Stimulated activated naive CD8-positive, alpha-beta T cell treated with anti-CD3 and anti-CD28 coated beads, Interleukin-15, Interleukin-2, amounts not matched to agents 100 U/mL and 50 U/mL, for 24 hours (primary cell): ENCODE measurements at regions not wholly inside any gene's neighbourhood (a gene's known extent, or its start where the extent isn't known, plus 50 kb on each side); places are given as distances from the start of the nearest gene placed in this dataset.
"Not testable (repeated sequence)": the region's sequence is repeated elsewhere in the genome, so short reads cannot be mapped to it uniquely, and the experiment has no call there.

Source experiments
- ATAC-seq: fragments of 150-1000 bp; cut with Tn5 transposase; one replicate; pipeline ENCODE4 v1.10.0; 2021
- DNase-seq: peaks from one replicate; pipeline ENCODE4 v3.0.0; 2021

GRCh38 chr6:130672153-130672552, 155.1 kb upstream of the SMLR1 start:
- no peak for ATAC-seq
- no peak for DNase-seq

GRCh38 chr6:130674604-130675003, 152.6 kb upstream of the SMLR1 start:
- DNase-seq = no peak
- ATAC-seq = no peak

- DNase-seq (no peak), ATAC-seq (no peak)
Observed at GRCh38 chr6:130675072-130675471, 152.1 kb upstream of the SMLR1 start.

GRCh38 chr6:130676077-130676772, 151.0 kb upstream of the SMLR1 start:
- ATAC-seq (no peak), DNase-seq (no peak)

- DNase-seq (no peak), ATAC-seq (no peak)
Observed at GRCh38 chr6:130676773-130677144, 150.4 kb upstream of the SMLR1 start.

GRCh38 chr6:130677312-130677711, 149.9 kb upstream of the SMLR1 start:
- ATAC-seq (no peak), DNase-seq (no peak)

- DNase-seq (no peak), ATAC-seq (no peak)
Observed at GRCh38 chr6:130677766-130678165, 149.4 kb upstream of the SMLR1 start.

DNA sequence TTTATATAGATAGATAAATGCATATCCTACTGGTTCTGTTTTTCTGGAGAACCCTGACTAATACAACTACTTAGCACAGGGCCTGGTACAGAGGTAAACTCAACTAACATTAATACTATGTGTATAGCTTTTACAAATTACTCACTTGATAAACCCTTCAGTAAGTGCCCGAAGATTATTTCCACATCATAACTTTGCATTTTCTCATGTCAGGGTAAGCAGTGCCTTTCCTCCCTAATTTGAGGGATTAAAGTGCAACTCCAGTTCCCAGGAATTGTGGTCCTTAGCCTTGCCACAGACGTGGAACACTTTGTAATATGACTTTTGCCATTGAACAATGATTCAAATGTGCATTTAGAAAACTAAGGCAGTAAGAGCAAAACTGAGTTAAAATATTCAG, 147.5 kb upstream of the SMLR1 start:
- DNase-seq (no peak), ATAC-seq (no peak)

DNA sequence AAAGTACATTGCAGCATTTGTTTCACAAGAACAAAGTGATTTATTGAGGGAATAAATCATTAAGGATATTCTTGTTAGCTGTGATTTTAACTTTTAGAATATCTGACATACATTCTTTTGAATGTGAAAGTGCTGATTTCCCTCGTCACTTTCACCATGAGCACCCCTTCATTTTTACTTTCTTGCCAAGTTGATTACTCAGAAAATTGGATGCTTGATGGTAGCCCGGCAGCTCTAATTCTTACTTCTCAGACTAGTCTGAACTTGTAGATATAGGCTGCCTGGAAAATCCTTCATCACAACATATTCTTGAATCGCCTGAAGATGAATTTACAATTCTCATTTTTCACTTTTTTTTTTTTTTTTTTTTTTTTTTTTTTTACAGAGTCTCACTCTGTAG, 147.1 kb upstream of the SMLR1 start:
- no peak for DNase-seq
- ATAC-seq = no peak

- DNase-seq = no peak
- ATAC-seq = no peak
Observed at GRCh38 chr6:130681028-130681427, 146.2 kb upstream of the SMLR1 start.

DNA sequence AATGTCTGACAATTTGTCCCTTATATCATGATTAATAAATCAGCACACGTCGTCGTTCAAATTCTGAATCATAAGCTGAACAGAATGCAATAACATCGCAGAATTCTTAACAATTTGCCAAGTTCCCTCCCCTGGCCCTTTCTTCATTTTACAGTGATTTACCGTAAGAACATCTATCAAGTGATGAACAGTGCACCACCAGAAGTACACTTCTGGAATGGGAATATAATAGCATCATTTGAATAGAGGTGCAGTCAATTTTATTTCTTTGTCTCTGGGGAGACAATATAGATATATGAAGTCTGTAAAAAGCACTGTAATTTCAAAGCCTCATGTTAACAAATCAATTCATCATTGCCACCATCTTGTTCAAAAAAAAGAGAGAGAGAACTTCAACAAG, 145.1 kb upstream of the SMLR1 start:
- no peak for ATAC-seq
- DNase-seq = no peak

GRCh38 chr6:130683761-130684517, 143.3 kb upstream of the SMLR1 start:
- no peak for ATAC-seq
- no peak for DNase-seq

DNA sequence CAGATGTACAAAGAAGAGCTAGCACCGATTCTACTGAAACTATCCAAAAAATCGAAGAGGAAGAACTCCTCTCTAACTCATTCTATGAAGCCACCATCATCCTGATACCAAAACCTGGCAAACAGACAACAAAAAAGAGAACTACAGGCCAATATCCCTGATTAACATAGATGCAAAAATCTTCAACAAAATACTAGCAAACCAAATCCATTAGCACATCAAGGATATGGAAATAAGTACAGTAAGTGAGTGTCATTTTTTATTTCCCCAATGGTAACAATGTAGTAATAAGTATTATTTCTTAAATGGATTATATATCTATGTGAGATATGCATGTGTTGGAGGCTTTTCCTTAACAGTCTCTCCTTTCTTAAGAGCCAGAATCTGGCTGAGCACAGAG, 134.5 kb upstream of the SMLR1 start:
- ATAC-seq = no peak
- DNase-seq = no peak

GRCh38 chr6:130693944-130694343, 133.3 kb upstream of the SMLR1 start:
- DNase-seq (no peak), ATAC-seq (no peak)

GRCh38 chr6:130694606-130695005, 132.6 kb upstream of the SMLR1 start:
- DNase-seq = no peak
- ATAC-seq = no peak

DNA sequence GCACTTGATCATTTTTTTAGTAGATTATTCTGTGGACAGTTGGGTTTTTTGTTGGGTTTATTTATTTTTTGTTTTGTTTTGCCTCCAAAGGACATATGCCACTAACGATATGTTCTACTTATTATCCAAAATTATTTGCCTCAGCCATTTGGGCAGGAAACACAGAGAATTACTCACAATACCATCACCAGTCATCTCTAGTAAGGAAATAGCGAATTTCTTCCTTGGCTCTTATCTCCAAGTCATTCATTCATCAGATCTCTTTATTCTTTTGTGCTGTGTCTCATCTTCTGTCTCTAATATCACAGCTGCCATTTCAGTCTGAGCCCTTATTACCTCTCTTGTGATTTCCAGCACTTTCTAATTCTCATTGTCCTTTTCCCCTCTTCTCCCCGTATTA, 130.4 kb upstream of the SMLR1 start:
- ATAC-seq = no peak
- no peak for DNase-seq

DNA sequence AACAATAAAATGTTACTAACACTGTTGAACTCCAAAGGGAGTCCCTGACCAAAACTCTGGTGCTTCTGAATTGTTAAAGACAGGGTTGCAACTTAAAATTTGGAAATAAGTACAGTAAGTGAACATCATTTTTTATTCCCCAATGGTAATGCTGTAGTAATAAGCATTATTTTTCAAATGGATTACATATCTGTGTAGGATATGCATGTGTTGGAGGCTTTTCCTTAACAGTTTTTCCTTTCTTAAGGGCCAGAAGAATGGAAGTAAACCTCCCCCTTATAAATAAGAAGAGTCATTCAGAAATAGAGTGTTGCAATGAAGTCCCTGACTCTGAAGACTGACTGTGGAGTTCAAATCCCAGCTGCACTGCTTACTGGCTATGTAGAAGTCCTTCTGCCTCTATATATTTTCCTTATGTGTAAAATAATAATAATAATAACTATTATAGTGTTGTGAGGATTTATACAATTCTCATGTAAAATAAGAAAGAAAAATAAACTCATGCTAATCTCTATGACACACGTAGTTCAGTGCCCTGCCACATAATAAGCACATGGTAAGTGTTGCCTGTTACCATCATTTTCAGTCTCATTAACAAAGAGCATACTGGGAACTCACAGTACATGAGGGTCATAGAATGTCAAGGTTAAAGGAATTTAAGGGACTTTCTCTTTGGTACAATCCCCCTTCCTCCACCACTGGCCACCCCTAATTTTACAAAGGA, 129.8 kb upstream of the SMLR1 start:
- DNase-seq = no peak

GRCh38 chr6:130697995-130698535, 129.1 kb upstream of the SMLR1 start:
- ATAC-seq = peak; percentile 96
- DNase-seq = peak; percentile 64

More for the DNA sequence above, 129.8 kb upstream of the SMLR1 start:
- ATAC-seq = peak; percentile 47

DNA sequence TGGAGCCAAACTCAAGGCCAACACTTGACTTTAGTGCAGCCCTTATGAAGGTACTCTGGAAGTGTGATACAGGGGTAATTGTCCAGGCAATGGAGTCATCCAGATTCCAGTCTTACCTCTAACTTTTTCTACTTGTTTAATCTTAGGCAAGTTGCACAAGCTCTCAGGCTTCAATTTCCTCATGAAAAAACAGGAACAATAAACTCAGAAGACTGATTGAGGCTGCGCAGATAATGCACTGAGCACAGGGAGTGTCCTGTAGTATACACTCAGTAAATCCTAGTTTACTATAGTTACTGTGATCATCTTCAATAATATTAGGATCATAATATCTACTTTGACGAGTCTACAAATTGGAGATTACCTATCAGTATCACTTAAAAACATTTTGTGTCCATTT, 127.5 kb upstream of the SMLR1 start:
- ATAC-seq = no peak
- DNase-seq = no peak

- DNase-seq = no peak
- no peak for ATAC-seq
Observed at GRCh38 chr6:130700397-130700796, 126.8 kb upstream of the SMLR1 start.

DNA sequence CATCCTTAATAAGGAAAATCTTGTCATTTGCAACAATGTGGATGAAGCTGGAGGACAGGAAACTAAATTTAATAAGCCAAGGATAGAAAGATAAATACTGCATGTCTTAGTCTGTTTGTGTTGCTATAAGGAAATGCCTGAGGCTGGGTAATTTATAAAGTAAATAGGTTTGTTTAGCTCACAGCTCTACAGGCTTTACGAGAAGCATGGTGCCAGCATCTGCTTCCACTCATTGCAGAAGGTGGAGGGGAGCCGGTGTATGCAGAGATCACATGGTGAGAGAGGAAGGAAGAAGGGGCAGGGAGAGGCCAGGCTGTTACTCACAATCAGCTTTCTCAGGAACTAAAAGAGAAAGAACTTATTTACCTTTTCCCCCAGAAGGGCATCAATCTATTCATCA, 118.9 kb upstream of the SMLR1 start:
- no peak for ATAC-seq
- DNase-seq = no peak

DNA sequence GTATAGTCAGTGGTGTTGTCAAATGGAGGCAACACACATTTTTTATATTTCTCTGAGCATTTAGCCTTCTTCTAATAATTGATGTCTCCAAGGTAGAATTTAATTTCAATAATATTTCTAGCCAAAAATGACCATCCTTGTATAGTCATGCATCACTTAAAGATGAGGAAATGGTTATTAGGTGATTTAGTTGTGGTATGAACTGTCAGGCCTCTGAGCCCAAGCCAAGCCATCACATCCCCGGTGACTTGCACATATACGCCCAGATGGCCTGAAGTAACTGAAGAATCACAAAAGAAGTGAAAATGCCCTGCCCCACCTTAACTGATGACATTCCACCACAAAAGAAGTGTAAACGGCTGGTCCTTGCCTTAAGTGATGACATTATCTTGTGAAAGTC, 115.6 kb upstream of the SMLR1 start:
- ATAC-seq, DNase-seq: not testable (repeated sequence)

- DNase-seq = no peak
- no peak for ATAC-seq
Observed at GRCh38 chr6:130713144-130713543, 114.1 kb upstream of the SMLR1 start.
